PC-3 (cell line): ENCODE measurements at regions not wholly inside any gene's neighbourhood (a gene's known extent, or its start where the extent isn't known, plus 50 kb on each side); places are given as distances from the start of the nearest gene placed in this dataset.

Experiments
- ATAC-seq: fragments of 200-7000 bp; cut with Tn5 transposase; 2 replicates; pipeline ENCODE4 v1.9.1; 2020; ENCODE audit warnings: mild to moderate bottlenecking, moderate library complexity
- BruUV-seq: library from RNA; stranded (reverse); fragments of 400-500 nt; replicated peaks from 2 replicates; lab custom pipeline; 2021; lab: Mats Ljungman, UMichigan
- CTCF ChIA-PET: fragments of 300-600 bp; sonication (Branson Sonifier 250); formaldehyde crosslinking; loops from one replicate; lab custom pipeline; 2022; ENCODE audit warnings: antibody characterized with exemption; lab: Charles Lee
- POLR2A ChIA-PET: fragments of 300-600 bp; sonication (Branson Sonifier 250); formaldehyde crosslinking; loops from one replicate; lab custom pipeline; 2022; ENCODE audit warnings: antibody characterized with exemption; ENCODE audit not compliant: unreplicated experiment; lab: Charles Lee
- DNase-seq: peaks from one replicate; pipeline ENCODE4 v3.0.0-alpha.2; 2015
- H2AFZ ChIP-seq: fragments of 300-600 bp; sonication (generic); 2 replicates; pipeline ENCODE4 v1.6.0; 2016; ENCODE audit warnings: antibody characterized with exemption, low read length
- H3F3A ChIP-seq: fragments of 300-600 bp; sonication (generic); one replicate; pipeline ENCODE4 v1.6.0; 2017; ENCODE audit warnings: antibody characterized with exemption, low read length, control low read depth, mild to moderate bottlenecking; ENCODE audit not compliant: unreplicated experiment
- H3K27ac ChIP-seq: fragments of 300-600 bp; sonication (generic); 2 replicates; pipeline ENCODE4 v1.5.1; 2016; ENCODE audit warnings: mild to moderate bottlenecking, low read length
- H3K27me3 ChIP-seq: fragments of 300-600 bp; sonication (generic); 2 replicates; pipeline ENCODE4 v1.6.1; 2016; ENCODE audit warnings: low read length, mixed read lengths
- H3K36me3 ChIP-seq: fragments of 300-600 bp; sonication (generic); 2 replicates; pipeline ENCODE4 v1.6.1; 2016; ENCODE audit warnings: low read depth, mixed run types, low read length, mixed read lengths
- H3K4me1 ChIP-seq: fragments of 300-600 bp; sonication (generic); 2 replicates; pipeline ENCODE4 v1.5.1; 2016; ENCODE audit warnings: low read length; ENCODE audit not compliant: insufficient read depth
- H3K4me2 ChIP-seq: fragments of 300-600 bp; sonication (generic); 2 replicates; pipeline ENCODE4 v1.6.0; 2016; ENCODE audit warnings: low read length
- H3K4me3 ChIP-seq: fragments of 300-600 bp; sonication (generic); 2 replicates; pipeline ENCODE4 v1.5.1; 2016; ENCODE audit warnings: mild to moderate bottlenecking, low read length, mixed read lengths
- H3K79me2 ChIP-seq: fragments of 300-600 bp; sonication (generic); 2 replicates; pipeline ENCODE4 v1.6.1; 2017; ENCODE audit warnings: low read length, mixed read lengths
- H3K9ac ChIP-seq: fragments of 300-600 bp; sonication (generic); 2 replicates; pipeline ENCODE4 v1.6.0; 2016; ENCODE audit warnings: mild to moderate bottlenecking, low read length
- H3K9me2 ChIP-seq: fragments of 300-600 bp; sonication (generic); replicated peaks from 2 replicates; pipeline ENCODE4 v1.6.1; 2016; ENCODE audit warnings: mixed run types, low read length, mixed read lengths
- H3K9me3 ChIP-seq: fragments of 300-600 bp; sonication (generic); 2 replicates; pipeline ENCODE4 v1.6.1; 2016; ENCODE audit warnings: low read length, mixed read lengths
- H4K20me1 ChIP-seq: fragments of 300-600 bp; sonication (generic); 2 replicates; pipeline ENCODE4 v1.6.1; 2016; ENCODE audit warnings: low read length, mixed read lengths
- EZH2 ChIP-seq: fragments of 300-600 bp; sonication (generic); IDR thresholded peaks from one replicate; pipeline ENCODE4 v1.6.1; 2017; ENCODE audit warnings: antibody characterized with exemption, mild to moderate bottlenecking, low read length; ENCODE audit not compliant: unreplicated experiment
- EZH2phosphoT487 ChIP-seq: fragments of 300-600 bp; sonication (generic); IDR thresholded peaks from 2 replicates; pipeline ENCODE4 v1.6.1; 2018; ENCODE audit warnings: mild to moderate bottlenecking, antibody characterized with exemption, low read length, borderline replicate concordance
- intact Hi-C: fragments of 100-400 bp; cut with micrococcal nuclease; formaldehyde crosslinking; loops from 2 replicates; pipeline ENCODE4 v1.9.0; 2023
- TF ChIP-seq, protein P1 (sequence below): fragments of 300-600 bp; sonication (generic); conservative IDR thresholded peaks from 2 replicates; pipeline ENCODE4 v1.5.1; 2017; ENCODE audit warnings: antibody characterized with exemption, low read depth, mild to moderate bottlenecking, low read length

GRCh38 chr16:87093804-87094555 is 223.2 kb downstream of the C16orf95 start:
- ChIA-PET CTCF (no interaction called here), POLR2A (no interaction called here)
- ATAC-seq (no peak), DNase-seq (no peak)
- no peak for TF ChIP-seq EZH2phosphoT487
- TF ChIP-seq, protein P1, sequence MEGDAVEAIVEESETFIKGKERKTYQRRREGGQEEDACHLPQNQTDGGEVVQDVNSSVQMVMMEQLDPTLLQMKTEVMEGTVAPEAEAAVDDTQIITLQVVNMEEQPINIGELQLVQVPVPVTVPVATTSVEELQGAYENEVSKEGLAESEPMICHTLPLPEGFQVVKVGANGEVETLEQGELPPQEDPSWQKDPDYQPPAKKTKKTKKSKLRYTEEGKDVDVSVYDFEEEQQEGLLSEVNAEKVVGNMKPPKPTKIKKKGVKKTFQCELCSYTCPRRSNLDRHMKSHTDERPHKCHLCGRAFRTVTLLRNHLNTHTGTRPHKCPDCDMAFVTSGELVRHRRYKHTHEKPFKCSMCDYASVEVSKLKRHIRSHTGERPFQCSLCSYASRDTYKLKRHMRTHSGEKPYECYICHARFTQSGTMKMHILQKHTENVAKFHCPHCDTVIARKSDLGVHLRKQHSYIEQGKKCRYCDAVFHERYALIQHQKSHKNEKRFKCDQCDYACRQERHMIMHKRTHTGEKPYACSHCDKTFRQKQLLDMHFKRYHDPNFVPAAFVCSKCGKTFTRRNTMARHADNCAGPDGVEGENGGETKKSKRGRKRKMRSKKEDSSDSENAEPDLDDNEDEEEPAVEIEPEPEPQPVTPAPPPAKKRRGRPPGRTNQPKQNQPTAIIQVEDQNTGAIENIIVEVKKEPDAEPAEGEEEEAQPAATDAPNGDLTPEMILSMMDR, result no peak
- no TSS peak for BruUV-seq
- intact Hi-C loops, result no loop called here
- Histone ChIP-seq H3K27ac (no peak overlapping the region), H4K20me1 (no peaks in the 10 kb centered on the region), H3F3A (no peaks in the 10 kb centered on the region), H2AFZ (no peak overlapping the region), H3K4me1 (no peaks in the 10 kb centered on the region), H3K9me2 (no peaks in the 10 kb centered on the region), H3K9me3 (no peaks in the 10 kb centered on the region), H3K79me2 (no peaks in the 10 kb centered on the region), H3K9ac (no peak overlapping the region), H3K36me3 (no peaks in the 10 kb centered on the region), H3K4me2 (no peak overlapping the region), H3K4me3 (no peak overlapping the region), H3K27me3 (no peaks in the 10 kb centered on the region)

GRCh38 chr16:87094556-87094865 is 222.7 kb downstream of the C16orf95 start:
- DNase-seq (no peak), ATAC-seq (no peak)
- Histone ChIP-seq H3F3A (no peaks in the 10 kb centered on the region), H3K4me1 (no peaks in the 10 kb centered on the region), H3K27me3 (no peaks in the 10 kb centered on the region), H3K4me2 (no peak overlapping the region), H3K79me2 (no peaks in the 10 kb centered on the region), H2AFZ (no peak overlapping the region), H3K4me3 (no peak overlapping the region), H3K9me3 (no peaks in the 10 kb centered on the region), H3K9me2 (no peaks in the 10 kb centered on the region), H3K36me3 (no peaks in the 10 kb centered on the region), H4K20me1 (no peaks in the 10 kb centered on the region), H3K9ac (no peak overlapping the region), H3K27ac (no peak overlapping the region)
- CTCF ChIA-PET, result no interaction called here
- POLR2A ChIA-PET, result no interaction called here
- BruUV-seq, result no TSS peak
- intact Hi-C loops, result no loop called here
- TF ChIP-seq EZH2phosphoT487, result no peak
- TF ChIP-seq, protein P1, result no peak
- TF ChIP-seq EZH2, result no peak

DNA sequence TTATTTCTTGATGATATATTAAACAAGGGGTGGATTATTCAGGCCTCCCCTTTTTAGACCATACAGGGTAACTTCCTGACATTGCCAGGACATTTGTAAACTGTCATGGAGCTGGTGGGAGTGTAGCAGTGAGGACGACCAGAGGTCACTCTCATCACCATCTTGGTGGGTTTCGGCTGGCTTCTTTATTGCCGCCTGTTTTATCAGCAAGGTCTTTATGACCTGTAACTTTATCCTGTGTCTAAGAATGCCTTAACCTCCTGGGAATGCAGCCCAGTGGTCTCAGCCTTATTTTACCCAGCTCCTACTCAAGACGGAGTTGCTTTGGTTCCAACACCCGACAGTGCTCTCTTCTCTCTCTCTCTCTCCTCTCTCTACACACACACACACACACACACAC is 221.9 kb downstream of the C16orf95 start:
- BruUV-seq, result no TSS peak
- CTCF ChIA-PET, result no interaction called here

More for the DNA sequence above, 221.9 kb downstream of the C16orf95 start:
- Histone ChIP-seq H3K27me3 (no peaks in the 10 kb centered on the region), H3K9ac (no peak overlapping the region), H3K4me1 (no peaks in the 10 kb centered on the region), H4K20me1 (no peaks in the 10 kb centered on the region), H3K4me2 (no peak overlapping the region), H2AFZ (no peak overlapping the region), H3K4me3 (no peak overlapping the region), H3K27ac (no peak overlapping the region), H3K79me2 (no peaks in the 10 kb centered on the region), H3K9me3 (no peaks in the 10 kb centered on the region), H3K9me2 (no peaks in the 10 kb centered on the region), H3F3A (no peaks in the 10 kb centered on the region), H3K36me3 (no peaks in the 10 kb centered on the region)
- no peak for ATAC-seq
- TF ChIP-seq, protein P1, result no peak
- TF ChIP-seq EZH2, result no peak
- no peak for TF ChIP-seq EZH2phosphoT487
- intact Hi-C loops, result no loop called here
- DNase-seq, result no peak
- POLR2A ChIA-PET, result no interaction called here
